ENCODE measurements at regions not wholly inside any gene's neighbourhood (a gene's known extent, or its start where the extent isn't known, plus 50 kb on each side); places are given as distances from the start of the nearest gene placed in this dataset.

GRCh38 chr2:223221139-223221835, 169.3 kb downstream of the KCNE4 start:
- no peaks in the 10 kb centered on the region for H3K9me3 Mint-ChIP-seq
- H3K4me3 Mint-ChIP-seq (ENCODE audit: low read depth): no peak overlapping the region
- intact Hi-C loops (cut with micrococcal nuclease): no loop called here
- no peaks in the 10 kb centered on the region for H3K36me3 Mint-ChIP-seq (ENCODE audit: low read depth)
- no peak for DNase-seq (ENCODE audit: low spot score)
- no peak overlapping the region for H3K27ac Mint-ChIP-seq
- H3K4me1 Mint-ChIP-seq (ENCODE audit: low read depth): no peaks in the 10 kb centered on the region
- H3K27me3 Mint-ChIP-seq (ENCODE audit: low read depth): no peaks in the 10 kb centered on the region

DNA sequence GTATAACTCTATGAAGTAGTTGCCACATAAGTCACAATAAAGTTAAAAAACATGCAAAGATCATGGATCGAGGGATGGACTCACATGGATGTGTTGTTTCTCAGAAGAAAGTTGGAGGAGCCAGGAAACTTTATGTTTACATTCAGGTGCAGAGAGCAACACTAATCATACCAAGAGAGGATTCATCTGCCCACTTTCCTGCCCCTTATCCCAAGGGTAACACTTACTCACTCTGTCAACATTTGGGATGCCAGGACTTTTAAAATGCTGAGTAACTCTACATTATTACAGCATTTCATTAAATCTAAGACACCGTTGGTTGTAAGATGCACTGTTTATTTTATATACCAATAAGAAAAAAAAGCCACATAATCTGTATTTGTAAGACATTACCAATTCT, 170.4 kb downstream of the KCNE4 start:
- Mint-ChIP-seq H3K4me3 (ENCODE audit: low read depth) (no peak overlapping the region), H3K9me3 (no peaks in the 10 kb centered on the region), H3K36me3 (ENCODE audit: low read depth) (no peaks in the 10 kb centered on the region), H3K4me1 (ENCODE audit: low read depth) (no peaks in the 10 kb centered on the region), H3K27me3 (ENCODE audit: low read depth) (no peaks in the 10 kb centered on the region), H3K27ac (no peak overlapping the region)
- DNase-seq (ENCODE audit: low spot score): no peak
- intact Hi-C loops (cut with micrococcal nuclease): no loop called here

GRCh38 chr2:223223156-223223555, 171.2 kb downstream of the KCNE4 start:
- Mint-ChIP-seq H3K36me3 (ENCODE audit: low read depth) (no peaks in the 10 kb centered on the region), H3K27ac (no peak overlapping the region), H3K9me3 (no peaks in the 10 kb centered on the region), H3K27me3 (ENCODE audit: low read depth) (no peaks in the 10 kb centered on the region), H3K4me3 (ENCODE audit: low read depth) (no peak overlapping the region), H3K4me1 (ENCODE audit: low read depth) (no peaks in the 10 kb centered on the region)
- intact Hi-C loops (cut with micrococcal nuclease): no loop called here
- DNase-seq (ENCODE audit: low spot score): no peak

DNA sequence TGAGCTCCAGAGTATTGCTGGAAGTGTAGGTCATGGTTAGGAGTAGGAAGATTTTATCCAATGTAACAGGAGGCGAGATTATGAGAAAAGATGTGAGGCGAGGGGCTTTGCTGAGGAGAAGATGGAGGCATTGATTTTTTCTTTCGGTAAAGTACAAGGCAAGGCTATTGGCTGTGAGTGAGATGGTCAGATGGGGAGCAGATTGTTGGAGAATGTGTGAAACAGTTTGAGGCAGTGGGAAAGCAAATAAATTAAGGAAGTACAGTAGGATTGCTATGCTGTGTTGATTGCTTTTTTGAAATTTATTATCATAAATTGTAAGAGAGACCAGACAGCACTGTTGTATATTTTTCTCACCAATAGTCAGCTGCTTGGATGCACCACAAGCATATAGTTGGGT, 173.3 kb downstream of the KCNE4 start:
- Mint-ChIP-seq H3K9me3 (no peaks in the 10 kb centered on the region), H3K27me3 (ENCODE audit: low read depth) (no peaks in the 10 kb centered on the region), H3K4me1 (ENCODE audit: low read depth) (no peaks in the 10 kb centered on the region), H3K4me3 (ENCODE audit: low read depth) (no peak overlapping the region), H3K36me3 (ENCODE audit: low read depth) (no peaks in the 10 kb centered on the region), H3K27ac (no peak overlapping the region)
- DNase-seq (ENCODE audit: low spot score): no peak
- intact Hi-C loops (cut with micrococcal nuclease): no loop called here

GRCh38 chr2:223226264-223226663, 174.3 kb downstream of the KCNE4 start:
- DNase-seq (ENCODE audit: low spot score): no peak
- intact Hi-C loops (cut with micrococcal nuclease): no loop called here
- no peaks in the 10 kb centered on the region for H3K9me3 Mint-ChIP-seq
- H3K27ac Mint-ChIP-seq: no peak overlapping the region
- H3K27me3 Mint-ChIP-seq (ENCODE audit: low read depth): no peaks in the 10 kb centered on the region
- no peaks in the 10 kb centered on the region for H3K36me3 Mint-ChIP-seq (ENCODE audit: low read depth)
- H3K4me1 Mint-ChIP-seq (ENCODE audit: low read depth): no peaks in the 10 kb centered on the region
- H3K4me3 Mint-ChIP-seq (ENCODE audit: low read depth): no peak overlapping the region

GRCh38 chr2:223227338-223227737, 175.3 kb downstream of the KCNE4 start:
- no peaks in the 10 kb centered on the region for H3K27me3 Mint-ChIP-seq (ENCODE audit: low read depth)
- H3K4me1 Mint-ChIP-seq (ENCODE audit: low read depth): no peaks in the 10 kb centered on the region
- no peak overlapping the region for H3K27ac Mint-ChIP-seq
- intact Hi-C loops (cut with micrococcal nuclease): no loop called here
- no peaks in the 10 kb centered on the region for H3K36me3 Mint-ChIP-seq (ENCODE audit: low read depth)
- H3K9me3 Mint-ChIP-seq: no peaks in the 10 kb centered on the region
- no peak overlapping the region for H3K4me3 Mint-ChIP-seq (ENCODE audit: low read depth)
- DNase-seq (ENCODE audit: low spot score): no peak

- intact Hi-C loops (cut with micrococcal nuclease): no loop called here
- DNase-seq (ENCODE audit: low spot score): no peak
- no peak overlapping the region for H3K4me3 Mint-ChIP-seq (ENCODE audit: low read depth)
- H3K36me3 Mint-ChIP-seq (ENCODE audit: low read depth): no peaks in the 10 kb centered on the region
- H3K27ac Mint-ChIP-seq: no peak overlapping the region
- no peaks in the 10 kb centered on the region for H3K27me3 Mint-ChIP-seq (ENCODE audit: low read depth)
- no peaks in the 10 kb centered on the region for H3K9me3 Mint-ChIP-seq
- H3K4me1 Mint-ChIP-seq (ENCODE audit: low read depth): no peaks in the 10 kb centered on the region
Observed at GRCh38 chr2:223228871-223229270, 176.9 kb downstream of the KCNE4 start.

GRCh38 chr2:223230352-223230751, 178.4 kb downstream of the KCNE4 start:
- no peak for DNase-seq (ENCODE audit: low spot score)
- no peaks in the 10 kb centered on the region for H3K36me3 Mint-ChIP-seq (ENCODE audit: low read depth)
- H3K4me1 Mint-ChIP-seq (ENCODE audit: low read depth): no peaks in the 10 kb centered on the region
- H3K9me3 Mint-ChIP-seq: no peaks in the 10 kb centered on the region
- H3K4me3 Mint-ChIP-seq (ENCODE audit: low read depth): no peak overlapping the region
- intact Hi-C loops (cut with micrococcal nuclease): no loop called here
- H3K27ac Mint-ChIP-seq: no peak overlapping the region
- no peaks in the 10 kb centered on the region for H3K27me3 Mint-ChIP-seq (ENCODE audit: low read depth)

GRCh38 chr2:223232285-223232684, 180.3 kb downstream of the KCNE4 start:
- H3K27ac Mint-ChIP-seq: no peak overlapping the region
- intact Hi-C loops (cut with micrococcal nuclease): no loop called here
- no peaks in the 10 kb centered on the region for H3K27me3 Mint-ChIP-seq (ENCODE audit: low read depth)
- no peaks in the 10 kb centered on the region for H3K36me3 Mint-ChIP-seq (ENCODE audit: low read depth)
- DNase-seq (ENCODE audit: low spot score): no peak
- H3K4me1 Mint-ChIP-seq (ENCODE audit: low read depth): no peaks in the 10 kb centered on the region
- H3K4me3 Mint-ChIP-seq (ENCODE audit: low read depth): no peak overlapping the region
- H3K9me3 Mint-ChIP-seq: no peaks in the 10 kb centered on the region

DNA sequence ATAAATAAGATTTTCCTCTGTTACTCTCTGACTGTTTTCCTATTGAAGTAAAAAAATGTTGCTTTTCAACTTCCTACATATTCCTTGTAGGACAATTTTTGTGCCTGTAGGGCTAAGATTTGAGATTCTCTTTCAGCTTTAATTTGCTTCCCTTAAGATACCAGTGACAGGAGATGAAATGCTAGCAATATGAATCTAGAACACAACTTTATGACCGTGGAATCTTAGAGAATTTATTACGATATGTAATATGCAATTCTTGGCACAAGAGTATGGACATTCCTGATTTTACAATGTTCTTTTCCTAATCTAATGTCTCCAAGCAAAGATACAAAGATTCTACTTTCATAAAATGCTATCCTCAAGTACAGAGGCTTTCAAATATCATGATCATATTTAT, 180.9 kb downstream of the KCNE4 start:
- intact Hi-C loops (cut with micrococcal nuclease): no loop called here

DNA sequence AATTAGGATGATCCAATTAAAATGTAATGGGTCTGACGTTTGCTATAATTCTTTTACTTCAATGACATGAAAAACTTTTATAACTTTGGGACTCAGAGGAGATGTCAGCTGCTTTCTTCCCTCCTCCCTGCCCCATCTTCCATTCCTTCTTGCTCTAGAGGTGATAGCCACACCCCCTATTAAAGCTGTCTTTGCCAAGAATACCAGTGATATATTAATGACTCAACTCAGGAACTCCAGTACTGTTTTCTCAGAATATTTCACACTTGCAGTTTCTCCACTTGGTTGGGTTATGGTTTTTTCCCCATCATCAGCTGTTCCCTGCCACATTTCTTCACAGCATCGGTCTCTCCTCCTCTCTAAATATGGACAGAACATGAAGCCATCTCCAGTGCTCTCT, 184.0 kb downstream of the KCNE4 start:
- no peak overlapping the region for H3K27ac Mint-ChIP-seq
- no peak for DNase-seq (ENCODE audit: low spot score)
- intact Hi-C loops (cut with micrococcal nuclease): no loop called here
- H3K9me3 Mint-ChIP-seq: no peaks in the 10 kb centered on the region
- no peaks in the 10 kb centered on the region for H3K4me1 Mint-ChIP-seq (ENCODE audit: low read depth)
- no peaks in the 10 kb centered on the region for H3K36me3 Mint-ChIP-seq (ENCODE audit: low read depth)
- no peaks in the 10 kb centered on the region for H3K27me3 Mint-ChIP-seq (ENCODE audit: low read depth)
- H3K4me3 Mint-ChIP-seq (ENCODE audit: low read depth): no peak overlapping the region

More for the DNA sequence above, 180.9 kb downstream of the KCNE4 start:
- H3K9me3 Mint-ChIP-seq: no peaks in the 10 kb centered on the region
- no peak overlapping the region for H3K27ac Mint-ChIP-seq
- DNase-seq (ENCODE audit: low spot score): no peak
- H3K4me1 Mint-ChIP-seq (ENCODE audit: low read depth): no peaks in the 10 kb centered on the region
- no peaks in the 10 kb centered on the region for H3K36me3 Mint-ChIP-seq (ENCODE audit: low read depth)
- H3K27me3 Mint-ChIP-seq (ENCODE audit: low read depth): no peaks in the 10 kb centered on the region
- H3K4me3 Mint-ChIP-seq (ENCODE audit: low read depth): no peak overlapping the region

GRCh38 chr2:223238301-223238700, 186.3 kb downstream of the KCNE4 start:
- Mint-ChIP-seq H3K36me3 (ENCODE audit: low read depth) (no peaks in the 10 kb centered on the region), H3K27ac (no peak overlapping the region), H3K27me3 (ENCODE audit: low read depth) (no peaks in the 10 kb centered on the region), H3K4me3 (ENCODE audit: low read depth) (no peak overlapping the region), H3K9me3 (no peaks in the 10 kb centered on the region), H3K4me1 (ENCODE audit: low read depth) (no peaks in the 10 kb centered on the region)
- DNase-seq (ENCODE audit: low spot score): no peak
- intact Hi-C loops (cut with micrococcal nuclease): no loop called here

DNA sequence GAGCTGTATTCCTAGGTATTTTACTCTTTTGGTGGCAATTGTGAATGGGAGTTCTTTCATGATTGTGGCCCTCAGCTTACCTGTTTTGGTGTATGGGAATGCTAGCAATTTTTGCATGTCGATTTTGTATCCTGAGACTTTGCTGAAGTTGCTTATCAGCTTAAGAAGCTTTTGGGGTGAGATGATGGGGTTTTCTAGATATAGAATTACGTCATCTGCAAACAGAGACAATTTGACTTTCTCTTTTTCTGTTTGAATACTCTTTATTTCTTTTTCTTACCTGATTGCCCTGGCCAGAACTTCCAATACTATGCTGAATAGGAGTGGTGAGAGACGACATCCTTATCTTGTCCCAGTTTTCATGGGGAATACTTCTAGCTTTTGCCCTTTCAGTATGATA, 191.2 kb downstream of the KCNE4 start:
- H3K36me3 Mint-ChIP-seq (ENCODE audit: low read depth): no peaks in the 10 kb centered on the region
- H3K27ac Mint-ChIP-seq: no peak overlapping the region
- intact Hi-C loops (cut with micrococcal nuclease): no loop called here
- no peaks in the 10 kb centered on the region for H3K9me3 Mint-ChIP-seq
- no peak for DNase-seq (ENCODE audit: low spot score)
- H3K4me1 Mint-ChIP-seq (ENCODE audit: low read depth): no peaks in the 10 kb centered on the region
- H3K4me3 Mint-ChIP-seq (ENCODE audit: low read depth): no peak overlapping the region
- no peaks in the 10 kb centered on the region for H3K27me3 Mint-ChIP-seq (ENCODE audit: low read depth)

- intact Hi-C loops (cut with micrococcal nuclease): no loop called here
- no peaks in the 10 kb centered on the region for H3K9me3 Mint-ChIP-seq
- H3K27ac Mint-ChIP-seq: no peak overlapping the region
- H3K27me3 Mint-ChIP-seq (ENCODE audit: low read depth): no peaks in the 10 kb centered on the region
- H3K4me3 Mint-ChIP-seq (ENCODE audit: low read depth): no peak overlapping the region
- H3K4me1 Mint-ChIP-seq (ENCODE audit: low read depth): no peaks in the 10 kb centered on the region
- no peak for DNase-seq (ENCODE audit: low spot score)
- no peaks in the 10 kb centered on the region for H3K36me3 Mint-ChIP-seq (ENCODE audit: low read depth)
Observed at GRCh38 chr2:223247136-223247535, 195.1 kb downstream of the KCNE4 start.

Measured in activated T-helper 2 cell treated with anti-CD3 and anti-CD28 coated beads, Interferon-gamma antibody, Interleukin-2, Interleukin-4, amounts not matched to agents 10 μg/mL and 5 μg/mL and 100 μg/mL, durations not matched to agents 14 hours and 24 hours and 36 hours (primary cell).